ENCODE measurements at regions not wholly inside any gene's neighbourhood (a gene's known extent, or its start where the extent isn't known, plus 50 kb on each side); places are given as distances from the start of the nearest gene placed in this dataset.

DNA sequence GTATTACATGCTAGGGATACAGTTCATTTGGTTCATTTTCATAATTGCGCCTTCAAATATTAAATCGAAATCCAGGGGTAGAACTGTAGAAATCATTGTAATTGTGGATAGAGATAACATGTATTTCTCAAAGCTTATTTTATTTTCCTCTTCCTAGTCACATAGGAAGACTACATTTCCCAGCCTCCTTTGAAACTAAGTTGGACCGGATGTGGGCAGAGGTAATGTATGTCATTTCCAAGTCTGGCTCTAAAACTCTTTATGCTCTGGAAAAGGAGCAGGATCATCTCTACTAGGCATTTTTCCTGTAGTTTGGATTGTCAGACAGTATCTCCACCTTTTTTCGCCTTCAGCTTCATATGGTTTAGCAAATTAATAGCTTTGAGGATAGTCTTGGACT, 70.1 kb upstream of the CRY1 start:
- no peaks in the 10 kb centered on the region for H3K27me3 ChIP-seq (ENCODE audit: insufficient read depth, low read length, poor library complexity, severe bottlenecking)
- no peak overlapping the region for H3K4me3 ChIP-seq (ENCODE audit: low read length, poor library complexity, severe bottlenecking)
- H3K36me3 ChIP-seq (ENCODE audit: insufficient read depth, low read length): no peaks in the 10 kb centered on the region
- H3F3A ChIP-seq (ENCODE audit: low read depth): no peaks in the 10 kb centered on the region
- H3K9me2 ChIP-seq (replicated peaks; ENCODE audit: low read depth, low read length): no peaks in the 10 kb centered on the region
- no peaks in the 10 kb centered on the region for H3K4me1 ChIP-seq (ENCODE audit: insufficient read depth, low read length, poor library complexity, severe bottlenecking)
- no peaks in the 10 kb centered on the region for H3K9me3 ChIP-seq (ENCODE audit: insufficient read depth, low read depth, low read length)
- TF ChIP-seq CTCF (conservative IDR thresholded peaks at IDR 0.05; ENCODE audit: low read length): no peak
- no peak for TF ChIP-seq EZH2phosphoT487 (IDR thresholded peaks at IDR 0.05; ENCODE audit: borderline replicate concordance)
- H3K4me2 ChIP-seq (ENCODE audit: low read depth, low read length, poor library complexity, severe bottlenecking): no peak overlapping the region
- no peaks in the 10 kb centered on the region for H4K20me1 ChIP-seq (ENCODE audit: insufficient read depth, low read length, poor library complexity, severe bottlenecking)
- H3K79me2 ChIP-seq (ENCODE audit: insufficient read depth, low read length): no peaks in the 10 kb centered on the region
- H2AFZ ChIP-seq (ENCODE audit: low read length): no peak overlapping the region
- H3K9ac ChIP-seq (ENCODE audit: low read depth, low read length, poor library complexity, severe bottlenecking): no peak overlapping the region

GRCh38 chr12:107164392-107164791, 71.0 kb upstream of the CRY1 start:
- no peak overlapping the region for H3K4me2 ChIP-seq (ENCODE audit: low read depth, low read length, poor library complexity, severe bottlenecking)
- H3K9me2 ChIP-seq (replicated peaks; ENCODE audit: low read depth, low read length): no peaks in the 10 kb centered on the region
- TF ChIP-seq CTCF (conservative IDR thresholded peaks at IDR 0.05; ENCODE audit: low read length): no peak
- TF ChIP-seq EZH2phosphoT487 (IDR thresholded peaks at IDR 0.05; ENCODE audit: borderline replicate concordance): no peak
- no peaks in the 10 kb centered on the region for H3K36me3 ChIP-seq (ENCODE audit: insufficient read depth, low read length)
- no peaks in the 10 kb centered on the region for H3K79me2 ChIP-seq (ENCODE audit: insufficient read depth, low read length)
- H3K9ac ChIP-seq (ENCODE audit: low read depth, low read length, poor library complexity, severe bottlenecking): no peak overlapping the region
- H2AFZ ChIP-seq (ENCODE audit: low read length): no peak overlapping the region
- no peaks in the 10 kb centered on the region for H3K4me1 ChIP-seq (ENCODE audit: insufficient read depth, low read length, poor library complexity, severe bottlenecking)
- no peaks in the 10 kb centered on the region for H3K9me3 ChIP-seq (ENCODE audit: insufficient read depth, low read depth, low read length)
- no peaks in the 10 kb centered on the region for H4K20me1 ChIP-seq (ENCODE audit: insufficient read depth, low read length, poor library complexity, severe bottlenecking)
- H3F3A ChIP-seq (ENCODE audit: low read depth): no peaks in the 10 kb centered on the region
- H3K4me3 ChIP-seq (ENCODE audit: low read length, poor library complexity, severe bottlenecking): no peak overlapping the region
- no peaks in the 10 kb centered on the region for H3K27me3 ChIP-seq (ENCODE audit: insufficient read depth, low read length, poor library complexity, severe bottlenecking)

GRCh38 chr12:107165581-107165980, 72.2 kb upstream of the CRY1 start:
- Histone ChIP-seq H3F3A (ENCODE audit: low read depth) (no peaks in the 10 kb centered on the region), H4K20me1 (ENCODE audit: insufficient read depth, low read length, poor library complexity, severe bottlenecking) (no peaks in the 10 kb centered on the region), H3K79me2 (ENCODE audit: insufficient read depth, low read length) (no peaks in the 10 kb centered on the region), H3K27me3 (ENCODE audit: insufficient read depth, low read length, poor library complexity, severe bottlenecking) (no peaks in the 10 kb centered on the region), H3K9me3 (ENCODE audit: insufficient read depth, low read depth, low read length) (no peaks in the 10 kb centered on the region), H3K4me2 (ENCODE audit: low read depth, low read length, poor library complexity, severe bottlenecking) (no peak overlapping the region), H3K9ac (ENCODE audit: low read depth, low read length, poor library complexity, severe bottlenecking) (no peak overlapping the region), H3K36me3 (ENCODE audit: insufficient read depth, low read length) (no peaks in the 10 kb centered on the region), H3K4me3 (ENCODE audit: low read length, poor library complexity, severe bottlenecking) (no peak overlapping the region), H3K4me1 (ENCODE audit: insufficient read depth, low read length, poor library complexity, severe bottlenecking) (no peaks in the 10 kb centered on the region), H3K9me2 (replicated peaks; ENCODE audit: low read depth, low read length) (no peaks in the 10 kb centered on the region), H2AFZ (ENCODE audit: low read length) (no peak overlapping the region)
- TF ChIP-seq CTCF (conservative IDR thresholded peaks at IDR 0.05; ENCODE audit: low read length): no peak
- TF ChIP-seq EZH2phosphoT487 (IDR thresholded peaks at IDR 0.05; ENCODE audit: borderline replicate concordance): no peak
